ENCODE measurements at regions not wholly inside any gene's neighbourhood (a gene's known extent, or its start where the extent isn't known, plus 50 kb on each side); places are given as distances from the start of the nearest gene placed in this dataset.
"Not testable (repeated sequence)": the region's sequence is repeated elsewhere in the genome, so short reads cannot be mapped to it uniquely, and the experiment has no call there.

- DNase-seq (ENCODE audit: low read depth) = no peak
Observed at GRCh38 chr10:78433766-78434535, 400.3 kb downstream of the RPS24 start.

DNA sequence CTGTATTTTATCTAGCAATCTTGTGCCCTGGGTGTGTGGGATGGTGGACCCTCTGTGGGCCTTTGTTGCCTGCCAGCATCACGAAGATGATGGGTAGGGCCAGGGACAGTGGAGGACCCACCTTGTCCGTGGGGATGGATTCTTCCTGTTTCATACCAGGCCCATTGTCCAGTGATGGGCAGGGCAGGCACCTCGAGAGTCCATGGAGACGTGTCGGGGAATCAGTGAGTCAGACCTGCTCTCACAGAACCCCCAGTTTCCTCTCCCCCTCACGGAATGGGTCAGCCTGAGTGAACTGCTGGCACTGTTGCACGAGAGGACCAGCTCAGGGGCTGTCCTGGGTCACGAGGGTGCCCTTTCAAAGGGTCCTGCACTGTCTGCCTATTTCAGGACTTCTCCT, 401.2 kb downstream of the RPS24 start:
- DNase-seq (ENCODE audit: low read depth) = no peak

DNA sequence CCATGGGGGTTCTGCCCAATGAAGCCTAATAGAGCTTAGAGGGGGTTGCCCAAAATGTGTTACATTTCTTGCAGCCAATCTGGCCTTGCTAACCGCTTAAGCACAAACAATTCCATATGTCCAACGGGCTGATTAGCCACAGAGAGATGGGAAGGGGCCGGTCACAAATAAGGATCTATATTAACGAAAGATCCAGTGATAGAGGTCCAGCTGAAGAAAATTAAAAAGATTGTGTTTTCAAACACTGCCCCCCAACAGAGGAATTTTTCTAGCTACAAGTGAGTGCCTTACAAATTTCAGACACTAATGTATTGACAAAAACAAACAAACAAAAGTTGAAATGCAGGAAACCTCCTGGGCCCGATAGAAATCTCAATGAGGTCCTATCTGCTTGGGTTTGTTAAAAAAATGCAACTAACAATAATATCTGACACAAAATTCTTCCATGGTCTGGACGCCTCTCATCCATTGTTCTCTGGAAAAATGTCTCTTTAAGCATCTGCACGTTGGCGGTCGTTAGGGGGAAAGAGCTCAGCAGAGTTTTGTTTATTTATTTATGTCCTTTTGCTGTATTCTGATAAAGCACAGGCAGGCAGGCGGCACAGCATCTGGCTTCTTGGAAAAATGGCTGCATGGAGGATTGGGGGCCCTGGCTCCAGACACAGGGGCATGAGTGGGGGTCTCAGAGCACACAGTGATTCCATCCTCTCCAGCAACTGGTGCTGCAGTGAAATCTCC, 402.0 kb downstream of the RPS24 start:
- no peak for DNase-seq (ENCODE audit: low read depth)

DNA sequence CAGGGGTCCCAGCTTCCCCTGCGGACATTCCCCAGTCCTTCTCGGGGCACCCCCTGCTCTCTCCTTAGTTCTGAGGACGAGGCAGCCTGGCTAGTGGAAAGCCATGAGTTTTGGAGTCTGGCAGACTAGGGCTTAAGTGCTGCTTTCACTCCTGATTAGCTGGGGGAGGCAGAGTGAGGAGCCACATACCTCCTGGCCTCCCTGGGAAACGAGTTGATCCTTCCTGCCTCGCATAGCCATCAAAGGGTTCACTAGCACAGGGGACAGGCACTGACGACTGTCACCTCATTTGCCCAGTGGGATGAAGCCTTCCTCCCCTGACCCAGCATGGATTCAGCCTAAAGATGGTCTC, 402.5 kb downstream of the RPS24 start:
- DNase-seq (ENCODE audit: low read depth) = no peak

DNA sequence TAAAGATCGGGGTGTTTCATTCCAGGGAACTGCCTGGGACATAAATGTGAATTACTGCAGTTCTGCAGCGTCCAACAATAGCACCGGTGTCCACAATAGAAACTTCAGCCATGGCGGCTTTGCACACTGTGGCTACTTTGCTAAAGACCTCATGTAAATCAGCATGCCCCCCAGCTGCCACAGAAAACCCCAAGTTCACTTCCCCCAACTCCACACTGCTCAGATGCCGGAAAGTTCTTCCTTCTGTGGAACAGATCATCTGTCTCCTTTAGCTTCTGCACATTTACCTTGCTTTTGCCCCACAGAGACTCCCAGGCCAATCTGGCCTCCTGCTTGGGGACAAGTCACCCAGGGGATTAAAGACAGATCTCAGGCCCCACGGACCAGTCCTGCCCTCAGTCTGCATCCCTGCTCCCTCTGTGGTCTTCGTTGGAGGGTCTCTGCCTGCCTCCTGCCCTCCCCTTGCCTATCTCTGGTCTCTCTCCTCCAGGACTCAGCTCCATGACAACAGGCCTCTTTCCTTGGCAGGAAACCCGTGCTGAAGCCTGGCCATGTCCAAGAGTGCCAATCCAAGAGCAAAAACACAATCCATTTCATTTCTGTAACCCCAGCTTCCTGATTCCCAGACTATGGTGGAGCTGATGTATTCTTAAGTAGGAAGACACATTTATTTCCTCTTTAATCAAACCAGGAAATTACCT, 403.2 kb downstream of the RPS24 start:
- DNase-seq (ENCODE audit: low read depth) = no peak

DNA sequence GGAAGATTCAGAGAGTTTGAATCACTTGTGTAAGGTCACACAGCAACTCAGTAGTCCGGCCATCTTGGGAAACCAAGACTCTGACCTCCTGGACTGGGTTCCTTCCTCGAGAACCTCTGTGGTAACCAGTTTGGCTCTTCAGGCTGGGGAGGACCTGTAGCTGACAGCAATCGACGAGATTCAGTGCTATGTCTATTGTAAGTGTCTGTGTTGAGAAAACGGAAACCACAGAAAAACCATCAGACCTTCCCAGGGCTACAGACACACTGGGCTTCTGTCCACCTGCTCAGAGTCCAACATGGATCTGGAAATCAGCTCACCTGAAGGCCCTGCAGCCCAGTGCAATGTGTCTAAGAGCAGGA, 403.7 kb downstream of the RPS24 start:
- no peak for DNase-seq (ENCODE audit: low read depth)

GRCh38 chr10:78437998-78438906, 404.6 kb downstream of the RPS24 start:
- no peak for DNase-seq (ENCODE audit: low read depth)

GRCh38 chr10:78438907-78439809, 405.5 kb downstream of the RPS24 start:
- DNase-seq (ENCODE audit: low read depth) = no peak

DNA sequence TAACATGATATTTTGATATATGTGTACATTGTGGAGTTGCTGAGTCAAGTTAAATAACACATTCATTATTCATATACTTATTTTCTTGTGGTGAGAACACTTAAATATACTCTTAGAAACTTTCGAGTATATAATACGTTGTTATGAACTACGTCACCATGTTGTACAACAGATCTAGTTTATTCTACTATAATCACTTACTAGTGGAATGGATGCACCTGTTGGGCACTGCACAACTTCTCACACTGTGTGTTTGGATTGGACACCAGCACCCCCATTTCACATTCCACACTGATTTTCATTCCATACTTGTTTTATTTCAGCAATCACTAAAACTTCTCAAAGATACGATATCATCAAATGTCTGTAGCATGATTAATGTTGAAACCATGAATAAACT, 407.3 kb downstream of the RPS24 start:
- DNase-seq (ENCODE audit: low read depth) = no peak

GRCh38 chr10:78441694-78442093, 408.0 kb downstream of the RPS24 start:
- DNase-seq (ENCODE audit: low read depth) = no peak

DNA sequence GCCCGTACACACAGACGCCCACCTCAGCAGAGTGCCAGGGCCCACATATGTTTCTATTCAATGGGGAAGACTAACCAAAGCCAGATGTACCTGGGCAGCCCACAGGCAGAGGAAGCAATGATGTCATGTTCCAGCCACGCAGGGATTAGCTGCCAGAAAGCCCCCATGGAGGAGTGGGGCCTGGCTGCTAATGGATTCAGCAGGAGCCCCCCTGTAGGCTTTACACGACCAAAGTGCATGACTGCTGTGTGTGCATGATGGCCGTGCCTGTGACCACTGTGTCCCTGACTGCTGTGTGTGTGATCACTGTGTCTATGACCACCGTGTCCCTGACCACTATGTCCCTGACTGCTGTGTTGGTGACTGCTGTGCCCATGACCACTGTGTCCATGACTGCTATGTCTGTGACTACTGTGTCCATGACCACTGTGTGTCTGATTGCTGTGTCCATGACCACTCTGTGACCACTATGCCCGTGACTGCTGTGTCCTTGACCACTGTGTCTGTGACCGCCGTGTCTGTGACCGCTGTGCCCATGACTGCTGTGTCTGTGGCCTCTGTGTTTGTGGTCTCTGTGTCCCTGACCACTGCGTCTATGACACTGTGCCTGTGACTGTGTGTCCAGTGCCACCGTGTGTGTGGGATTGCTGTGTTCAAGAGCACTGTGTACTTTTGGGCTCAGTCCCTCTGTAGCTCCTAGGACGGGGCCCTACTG, 409.3 kb downstream of the RPS24 start:
- DNase-seq (ENCODE audit: low read depth) = no peak

DNA sequence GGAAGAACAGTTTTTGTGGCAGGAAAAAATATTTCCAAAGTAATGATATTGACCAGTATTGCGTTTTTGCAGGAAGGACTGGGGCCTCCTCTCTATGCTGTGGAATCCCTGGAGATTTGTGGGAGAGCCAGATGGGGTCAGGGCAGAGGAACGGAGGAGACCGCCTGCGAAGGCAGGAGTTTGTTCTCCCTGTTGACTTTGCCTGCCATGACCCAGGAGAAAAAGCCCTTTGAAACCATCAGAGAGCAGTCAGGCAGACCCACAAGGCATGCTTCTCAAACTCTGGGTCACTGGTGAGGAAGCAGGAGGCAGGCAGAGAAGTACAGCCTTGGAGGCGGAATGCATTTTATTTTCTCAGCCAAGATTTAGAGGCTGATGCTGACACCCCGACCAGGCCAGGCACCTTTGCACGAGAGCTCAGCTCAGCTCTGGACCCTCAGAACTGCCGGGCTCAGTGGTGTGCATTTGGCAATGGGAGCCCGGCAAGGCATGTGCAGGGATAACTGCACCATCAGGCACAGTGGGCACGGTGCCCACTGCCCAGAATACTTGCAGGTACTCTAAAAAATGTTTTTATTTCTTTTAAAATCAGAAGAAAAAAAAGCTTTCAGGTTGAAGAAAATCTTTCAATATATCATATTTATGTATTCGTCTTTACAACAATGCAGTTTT, 410.4 kb downstream of the RPS24 start:
- no peak for DNase-seq (ENCODE audit: low read depth)

DNA sequence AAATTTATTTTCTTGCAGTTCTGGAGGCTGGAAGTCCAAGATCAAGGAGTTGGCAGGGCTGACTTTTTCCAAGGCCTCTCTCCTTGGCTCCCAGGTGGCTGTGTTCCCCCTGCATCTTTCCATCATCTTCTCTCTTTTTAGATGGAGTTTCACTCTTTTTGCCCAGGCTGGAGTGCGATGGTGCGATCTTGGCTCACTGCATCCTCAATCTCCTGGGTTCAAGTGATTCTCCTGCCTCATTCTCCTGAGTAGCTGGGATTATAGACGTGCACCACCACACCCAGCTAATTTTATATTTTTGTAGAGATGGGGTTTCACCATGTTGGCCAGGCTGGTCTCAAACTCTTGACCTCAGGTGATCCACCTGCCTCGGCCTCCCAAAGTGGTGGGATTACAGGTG, 411.1 kb downstream of the RPS24 start:
- DNase-seq (ENCODE audit: low read depth) = not testable (repeated sequence)

GRCh38 chr10:78445308-78445707, 411.6 kb downstream of the RPS24 start:
- no peak for DNase-seq (ENCODE audit: low read depth)

DNA sequence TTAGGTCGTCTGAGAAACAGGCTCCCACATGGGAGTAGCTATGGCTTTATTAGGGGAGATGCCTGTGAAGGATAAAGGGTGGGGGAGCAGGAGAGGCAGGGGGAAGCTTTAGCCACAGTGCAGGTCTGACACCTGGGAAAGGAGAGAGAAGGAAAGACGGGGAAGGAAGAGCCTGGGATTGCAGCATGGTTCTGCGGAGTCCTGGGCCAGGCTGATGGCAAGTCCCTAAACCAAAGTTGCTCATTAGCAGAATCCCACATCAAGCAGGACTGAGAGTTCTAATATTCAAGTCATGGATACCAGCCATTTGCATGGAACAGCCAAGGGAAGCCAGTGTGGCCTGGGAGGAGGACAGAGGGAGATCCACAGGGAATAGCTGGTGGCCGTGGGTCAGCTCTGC, 414.8 kb downstream of the RPS24 start:
- DNase-seq (ENCODE audit: low read depth) = no peak

- no peak for DNase-seq (ENCODE audit: low read depth)
Observed at GRCh38 chr10:78448994-78449418, 415.3 kb downstream of the RPS24 start.

GRCh38 chr10:78449554-78449953, 415.9 kb downstream of the RPS24 start:
- DNase-seq (ENCODE audit: low read depth) = no peak

DNA sequence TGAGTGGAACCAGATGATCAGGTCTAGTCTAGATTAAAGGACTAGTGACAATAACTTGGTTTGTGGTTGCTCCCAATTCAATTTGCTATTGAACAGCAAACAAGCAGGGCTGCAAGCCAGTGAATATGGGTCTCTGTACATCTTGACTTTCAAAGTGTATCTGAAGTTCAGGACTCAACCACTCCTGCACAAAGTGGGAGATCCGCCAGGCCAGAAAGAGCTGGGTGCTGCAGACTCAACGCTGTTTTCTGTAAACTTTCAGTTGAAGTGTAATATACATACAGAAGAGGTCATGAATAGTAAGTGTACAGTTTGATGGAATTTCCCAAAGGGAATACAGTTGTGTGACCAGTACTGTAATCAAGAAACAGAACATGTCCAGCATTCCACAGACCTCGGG, 416.6 kb downstream of the RPS24 start:
- DNase-seq (ENCODE audit: low read depth) = no peak

DNA sequence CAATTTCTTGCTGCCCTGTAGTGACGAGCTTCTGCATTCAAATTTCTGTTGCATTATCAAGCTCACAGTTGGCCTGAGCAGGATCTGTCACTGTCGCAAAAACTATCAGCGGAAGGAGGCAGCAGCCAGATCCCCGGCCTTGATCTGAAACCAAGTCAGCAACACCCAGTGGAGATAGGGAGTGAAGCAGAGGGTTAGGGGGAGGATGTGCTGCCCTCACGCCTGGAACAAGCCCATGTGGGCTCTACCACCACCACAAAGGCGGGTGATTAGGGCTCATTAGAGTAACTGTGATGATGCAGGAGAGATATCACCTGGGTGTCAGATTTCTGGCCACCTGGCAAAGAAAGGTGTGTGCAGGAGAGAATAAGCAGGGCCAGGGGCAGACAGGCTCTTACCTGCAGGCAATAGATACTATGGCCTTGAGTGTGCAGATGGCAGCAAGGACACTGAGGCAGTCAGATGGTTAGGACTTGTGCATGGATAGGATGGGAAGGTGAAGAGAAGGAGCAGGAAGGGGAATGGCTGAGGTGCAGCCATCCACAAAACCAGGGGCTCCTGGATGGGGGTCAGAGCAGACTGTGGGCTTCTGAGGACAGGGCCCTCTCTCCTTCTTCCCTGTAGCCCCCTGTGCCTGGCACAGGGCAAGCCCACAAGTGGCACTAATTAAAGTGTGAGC, 417.3 kb downstream of the RPS24 start:
- DNase-seq (ENCODE audit: low read depth) = no peak
